Fibroblast of skin of back (primary cell): ENCODE measurements at regions not wholly inside any gene's neighbourhood (a gene's known extent, or its start where the extent isn't known, plus 50 kb on each side); places are given as distances from the start of the nearest gene placed in this dataset.

Experiments
- DNase-seq: peaks from one replicate; pipeline ENCODE4 v3.0.0-alpha.2; 2013

DNA sequence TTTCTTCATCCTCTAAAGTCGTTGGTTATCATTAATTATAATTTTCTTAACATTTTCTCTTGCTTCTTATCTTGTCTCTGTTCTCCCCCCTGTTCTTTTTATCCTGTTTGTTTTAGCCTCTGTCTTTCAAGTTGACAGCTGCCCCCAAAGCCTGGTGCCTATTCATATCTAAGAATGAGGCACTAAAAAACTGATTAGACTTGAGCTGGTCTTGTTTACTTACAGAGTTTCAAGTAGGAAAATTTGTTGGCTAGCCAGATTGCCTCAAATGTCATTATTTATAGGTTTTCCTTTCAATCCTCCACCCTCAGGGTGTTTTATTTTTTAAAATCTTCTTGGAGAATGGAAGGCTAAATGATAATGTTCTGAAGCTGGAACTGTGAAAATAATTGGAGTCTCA lies 236.0 kb downstream of the UTP18 start:
- DNase-seq: no peak

DNA sequence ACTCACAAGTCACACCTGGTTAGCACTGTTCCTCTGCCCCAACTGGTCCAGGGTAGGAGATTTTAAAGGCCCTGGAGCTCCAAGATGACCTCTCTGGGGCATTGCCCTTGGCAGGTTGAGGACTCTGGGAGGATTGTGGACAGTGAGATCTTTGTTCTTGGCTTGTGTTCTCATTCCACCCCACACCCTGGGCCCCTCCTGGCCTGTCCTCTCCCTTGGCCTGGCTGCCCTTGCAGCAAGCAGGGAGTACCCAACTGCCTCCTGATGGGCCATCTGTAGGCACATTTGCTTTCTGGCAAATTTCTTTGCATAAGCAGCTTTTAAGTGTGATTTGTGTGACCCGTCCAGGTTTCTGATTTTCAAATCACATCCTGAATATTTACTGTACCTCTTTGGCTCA lies 239.6 kb downstream of the UTP18 start:
- DNase-seq: no peak

- no peak for DNase-seq
Measured at GRCh38 chr17:51500454-51500853, 240.1 kb downstream of the UTP18 start.

GRCh38 chr17:51505450-51505849 lies 245.1 kb downstream of the UTP18 start:
- no peak for DNase-seq

DNA sequence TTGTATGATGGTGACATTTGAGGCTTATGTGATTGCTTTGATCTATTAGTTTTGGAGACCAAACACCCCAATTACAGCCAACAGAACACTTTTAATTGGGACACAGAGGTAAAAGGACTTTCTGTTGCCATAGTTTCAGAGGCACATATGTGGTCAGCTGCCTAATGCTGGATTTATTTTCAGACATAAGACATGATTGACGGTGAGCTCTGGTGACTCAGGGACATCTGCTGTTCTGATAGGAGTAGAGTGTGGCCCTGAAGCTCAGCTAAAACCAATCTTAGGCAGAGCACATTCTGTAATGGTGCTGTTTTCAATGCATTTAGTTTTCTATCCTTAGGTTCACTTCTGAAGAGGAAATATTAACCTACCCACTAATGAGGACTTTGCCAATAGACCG lies 247.1 kb downstream of the UTP18 start:
- no peak for DNase-seq

- no peak for DNase-seq
Measured at GRCh38 chr17:51508048-51508447, 247.7 kb downstream of the UTP18 start.

DNA sequence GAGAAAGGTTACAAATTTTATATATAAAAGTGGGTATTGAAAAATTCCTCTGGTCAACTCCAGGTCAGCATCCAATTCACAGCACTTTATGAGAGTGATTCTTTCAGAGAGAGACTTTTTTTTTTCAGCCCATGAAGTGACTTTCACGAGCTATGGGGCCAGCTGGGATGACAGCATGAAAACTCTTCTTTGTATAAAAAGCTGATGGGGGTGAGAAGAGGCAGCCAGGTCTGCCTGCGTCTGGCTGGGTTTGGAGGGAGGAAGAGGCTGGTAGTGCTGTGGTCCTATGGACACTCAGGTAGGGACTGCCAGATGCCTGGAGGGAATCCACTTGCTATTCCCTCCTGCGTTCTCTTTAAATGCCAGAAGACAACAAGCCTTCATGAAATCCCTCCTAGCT lies 250.6 kb downstream of the UTP18 start:
- DNase-seq: no peak

DNA sequence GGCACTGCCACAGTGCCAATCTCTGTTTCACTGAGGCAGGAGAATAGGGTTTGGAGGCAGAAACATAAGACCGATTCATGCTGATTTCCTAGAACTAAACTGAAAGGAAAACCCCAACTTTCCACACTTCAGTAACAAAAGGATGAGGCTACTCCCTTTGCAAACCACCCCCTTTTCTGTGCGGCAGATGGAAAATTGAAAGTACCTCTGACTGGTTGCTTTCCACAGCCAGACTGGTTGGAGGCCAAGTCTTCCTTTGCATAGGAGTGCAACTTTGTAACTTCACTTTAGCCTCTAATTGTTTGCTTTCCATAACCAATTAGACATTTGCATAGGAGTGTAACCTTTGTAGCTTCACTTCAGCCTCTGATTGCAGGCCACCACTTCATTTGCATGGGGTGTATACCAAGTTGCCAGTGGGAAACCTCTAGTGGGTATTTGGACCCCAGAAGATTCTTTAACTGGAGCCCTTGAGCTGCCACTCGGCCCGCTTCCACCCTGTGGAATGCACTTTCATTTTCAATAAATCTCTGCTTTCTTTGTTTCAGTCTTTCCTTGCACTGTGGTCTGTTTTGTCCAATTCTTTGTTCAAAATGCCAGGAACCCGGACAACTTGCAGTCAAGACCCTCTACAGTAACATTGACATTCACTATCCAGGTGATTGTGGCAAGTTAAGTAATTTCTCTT lies 252.0 kb downstream of the UTP18 start:
- DNase-seq: no peak

GRCh38 chr17:51516924-51517323 lies 256.6 kb downstream of the UTP18 start:
- DNase-seq: no peak

DNA sequence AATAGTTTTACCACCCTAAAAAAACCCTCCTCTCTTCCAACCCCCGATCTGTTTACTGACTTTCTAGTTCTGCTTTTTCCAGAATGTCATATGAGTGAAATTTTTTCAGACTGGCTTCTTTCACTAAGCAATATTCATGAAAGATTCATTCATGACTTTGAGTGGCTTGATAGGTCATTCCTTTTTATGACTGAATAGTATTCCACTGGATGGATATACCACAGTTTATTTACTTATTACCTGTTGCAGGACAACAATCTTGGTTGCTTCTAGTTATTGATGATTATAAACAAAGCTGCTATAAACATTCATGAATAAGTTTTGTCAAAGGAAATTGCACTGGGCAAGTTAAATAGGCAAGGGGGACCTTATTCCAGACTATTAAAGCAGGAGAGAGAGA lies 264.2 kb downstream of the UTP18 start:
- DNase-seq: no peak

- DNase-seq: no peak
Measured at GRCh38 chr17:51526507-51526906, 266.2 kb downstream of the UTP18 start.

- DNase-seq: no peak
Measured at GRCh38 chr17:51527225-51527982, 267.1 kb downstream of the UTP18 start.

DNA sequence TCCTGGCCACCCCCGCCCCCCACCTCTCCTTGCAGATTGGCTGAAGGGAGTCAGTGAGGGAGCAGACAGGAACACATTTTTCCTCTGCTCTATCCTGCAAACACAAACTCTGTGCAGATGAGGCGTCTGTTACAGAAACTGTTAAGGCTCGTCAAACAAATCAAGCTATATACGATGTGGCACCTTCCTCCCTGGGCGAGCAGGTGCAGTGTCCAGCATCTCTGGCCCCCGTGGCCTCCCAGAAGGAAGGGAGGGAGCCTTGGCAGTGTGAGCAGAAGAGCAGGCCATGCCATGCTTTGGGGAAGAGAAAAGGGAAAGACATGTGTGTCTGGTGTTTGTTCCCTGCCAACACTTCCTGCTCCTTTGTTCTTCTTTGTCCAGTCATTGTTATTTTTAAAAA lies 267.8 kb downstream of the UTP18 start:
- DNase-seq: no peak

DNA sequence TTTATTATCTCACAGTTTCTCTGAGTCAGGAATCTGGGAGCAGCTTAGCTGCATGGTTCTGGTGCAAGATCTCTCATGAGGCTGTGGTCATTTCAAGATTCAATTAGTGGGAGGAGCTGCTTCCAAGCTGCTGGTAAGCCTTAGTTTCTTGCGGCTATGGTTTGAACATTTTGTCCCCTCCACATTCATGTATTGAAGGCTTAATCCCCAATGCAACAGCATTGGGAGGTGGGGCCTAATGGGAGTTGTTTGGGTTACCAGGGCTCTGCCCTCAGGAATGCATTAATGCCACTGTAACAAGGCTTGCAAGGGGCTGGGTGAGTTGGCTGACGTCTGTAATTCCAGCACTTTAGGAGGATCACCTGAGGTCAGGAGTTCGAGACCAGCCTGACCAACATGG lies 272.9 kb downstream of the UTP18 start:
- no peak for DNase-seq

DNA sequence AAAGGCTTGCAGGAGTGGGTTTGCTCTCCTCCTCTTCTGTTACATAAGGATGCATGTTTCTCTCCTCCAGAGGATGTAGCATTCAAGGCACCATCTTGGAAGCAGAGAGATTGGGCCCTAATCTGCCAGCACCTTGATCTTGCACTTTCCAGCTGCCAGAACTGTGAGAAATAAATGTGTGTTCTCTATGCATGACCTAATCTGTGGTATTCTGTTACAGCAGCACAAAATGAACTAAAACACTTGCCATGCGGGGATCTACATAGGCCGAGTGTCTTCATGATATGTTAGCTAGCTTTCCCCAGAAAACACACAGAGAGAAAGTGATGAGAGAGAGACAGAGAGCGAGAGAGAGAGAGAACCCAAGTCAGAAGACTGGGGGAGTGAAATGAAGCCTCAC lies 273.5 kb downstream of the UTP18 start:
- no peak for DNase-seq

- no peak for DNase-seq
Measured at GRCh38 chr17:51536627-51537026, 276.3 kb downstream of the UTP18 start.

DNA sequence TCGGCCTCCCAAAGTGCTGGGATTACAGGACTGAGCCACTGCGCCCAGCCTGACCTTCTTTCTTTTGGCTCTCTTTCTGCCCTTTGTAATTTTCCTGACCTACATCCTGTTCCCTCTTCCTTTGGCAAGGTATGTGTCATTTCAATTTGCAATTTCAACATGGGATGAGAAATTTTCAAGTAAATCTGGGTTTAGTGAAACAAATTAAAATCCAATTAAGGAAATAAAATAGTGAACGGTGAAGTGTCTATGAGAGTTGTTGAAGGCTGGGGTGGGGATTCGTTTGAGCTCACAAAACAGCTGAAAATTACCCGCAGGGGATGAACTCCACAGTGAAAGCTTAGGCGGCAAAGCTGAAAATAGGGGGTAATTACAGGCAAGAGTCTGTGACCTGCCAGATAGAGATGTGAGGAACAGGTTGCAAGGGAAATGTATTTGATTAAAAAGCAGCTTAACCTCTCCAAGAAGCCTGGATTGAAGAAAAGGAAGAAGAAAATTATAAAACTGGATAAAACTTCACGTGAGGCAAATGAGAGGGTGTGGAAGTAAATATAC lies 277.7 kb downstream of the UTP18 start:
- DNase-seq: no peak

GRCh38 chr17:51540151-51540550 lies 279.8 kb downstream of the UTP18 start:
- no peak for DNase-seq

- no peak for DNase-seq
Measured at GRCh38 chr17:51541215-51541614, 280.9 kb downstream of the UTP18 start.

- no peak for DNase-seq
Measured at GRCh38 chr17:51546114-51546513, 285.8 kb downstream of the UTP18 start.

DNA sequence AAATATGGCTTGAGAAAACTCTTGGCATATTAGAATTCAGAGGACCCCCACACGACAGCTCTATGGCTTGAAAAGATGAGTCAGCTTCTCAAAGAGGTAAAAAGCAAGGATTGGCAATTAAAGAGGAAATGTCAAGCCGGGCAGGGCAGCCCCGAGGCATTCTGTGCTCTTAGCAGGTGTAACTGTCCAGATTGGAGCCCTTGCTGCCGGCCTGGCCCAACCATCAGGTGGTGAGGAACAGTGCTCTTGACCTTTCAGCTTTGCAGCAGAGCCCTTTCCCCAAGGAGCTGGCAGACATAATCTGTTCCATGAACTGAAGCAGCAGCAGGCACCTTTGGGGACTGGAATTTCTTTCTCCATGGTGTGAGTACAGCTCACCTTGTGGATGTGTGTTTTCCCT lies 287.8 kb downstream of the UTP18 start:
- DNase-seq: no peak

GRCh38 chr17:51555153-51555552 lies 294.8 kb downstream of the UTP18 start:
- DNase-seq: no peak

- no peak for DNase-seq
Measured at GRCh38 chr17:51559778-51560177, 299.4 kb downstream of the UTP18 start.

GRCh38 chr17:51560398-51560797 lies 300.1 kb downstream of the UTP18 start:
- DNase-seq: no peak
